Motor neuron (in vitro differentiated cells): ENCODE measurements at regions not wholly inside any gene's neighbourhood (a gene's known extent, or its start where the extent isn't known, plus 50 kb on each side); places are given as distances from the start of the nearest gene placed in this dataset.
A peak's percentile ranks its signal among the peaks of the same experiment; 100 is the strongest.

Source experiments
- ATAC-seq, 8 experiments: fragments of 200-7000 bp; cut with Tn5 transposase; replicated peaks in 6 of 8; 2 replicates each; pipeline ENCODE4 v1.8.0; 2021; ENCODE audit warnings: mild to moderate bottlenecking in 8 of 8, moderate library complexity in 8 of 8
- H3K27ac ChIP-seq, 2 donors: fragments of 250-450 bp; sonication (Bioruptor Pico); 2 replicates each; pipeline ENCODE4 v1.9.0; 2021; ENCODE audit warnings: antibody characterized with exemption in 2 of 2, mild to moderate bottlenecking in 2 of 2, moderate library complexity in 1 of 2
- H3K4me1 ChIP-seq, 2 donors: fragments of 250-450 bp; sonication (Bioruptor Pico); replicated peaks in 1 of 2; 2 replicates each; pipeline ENCODE4 v1.6.1; 2021; ENCODE audit warnings: antibody characterized with exemption in 2 of 2, mild to moderate bottlenecking in 2 of 2, moderate library complexity in 1 of 2
- H3K4me3 ChIP-seq, 5 donors: fragments of 250-450 bp; sonication (Bioruptor Pico); 2 replicates each; pipeline ENCODE4 v1.9.0; 2021; ENCODE audit warnings: antibody characterized with exemption in 5 of 5, mild to moderate bottlenecking in 5 of 5, moderate library complexity in 4 of 5
- WGBS, 10 experiments: fragments of 450-650 bp; shearing (Covaris generic); methylation state at CpG; one replicate each; pipeline ENCODE4 v1.0.0; 2022; 5-methylcytosine and 5-hydroxymethylcytosine counted together
- in situ Hi-C, 9 experiments: fragments of 400-800 bp; cut with MboI; loops; one replicate each; pipeline ENCODE4 v1.15.0; 2021; ENCODE audit warnings: low sequenced_read_pairs in 9 of 9, low pct_unique_long_range_greater_than_20kb in 2 of 9; ENCODE audit not compliant: unreplicated experiment in 9 of 9

- WGBS, 10 experiments: 10 to 89% (median 60%) methylated on average over 1 to 4 of the region's 4 CpGs; no CpG with 5 or more reads in 4 of the 10 experiments
- peak in 1 of 8 experiments; percentile 89 for ATAC-seq
- H3K27ac ChIP-seq: no peak overlapping the region
- in situ Hi-C loops: no loop called here
- no peak overlapping the region for H3K4me3 ChIP-seq
- H3K4me1 ChIP-seq: no peaks in the 10 kb centered on the region
These were observed 312.1 kb downstream of the ARRDC4 start for GRCh38 chr15:98272625-98273024.

- Histone ChIP-seq H3K27ac (no peak overlapping the region), H3K4me1 (no peaks in the 10 kb centered on the region), H3K4me3 (no peak overlapping the region)
- in situ Hi-C loops: loop anchor here in 1 of 9 experiments (25.0 kb wide), 1 partner anchor 364 kb away; no protein-coding TSS in a partner anchor
- no peak for ATAC-seq
- WGBS, 10 experiments: 10 to 89% (median 60%) methylated on average over 1 to 2 of the region's 3 CpGs; no CpG with 5 or more reads in 2 of the 10 experiments
These were observed 315.5 kb downstream of the ARRDC4 start for GRCh38 chr15:98276018-98276417.

- Histone ChIP-seq H3K27ac (no peak overlapping the region), H3K4me3 (no peak overlapping the region), H3K4me1 (no peaks in the 10 kb centered on the region)
- no peak for ATAC-seq
- whole genome bisulfite sequencing, 10 experiments: 2 to 83% (median 38%) methylated on average over 1 to 6 of the region's 6 CpGs; no CpG with 5 or more reads in 2 of the 10 experiments
- in situ Hi-C loops: loop anchor here in 1 of 9 experiments (25.0 kb wide), 1 partner anchor 365 kb away; no protein-coding TSS in a partner anchor
These were observed 317.1 kb downstream of the ARRDC4 start for GRCh38 chr15:98277602-98278001.

GRCh38 chr15:98280284-98280975 lies 319.9 kb downstream of the ARRDC4 start:
- WGBS, 10 experiments: 20 to 84% (median 79%) methylated on average over 1 to 15 of the region's 15 CpGs
- H3K4me3 ChIP-seq: no peak overlapping the region
- H3K27ac ChIP-seq: no peak overlapping the region
- no peaks in the 10 kb centered on the region for H3K4me1 ChIP-seq
- in situ Hi-C loops: loop anchor here in 1 of 9 experiments (25.0 kb wide), 1 partner anchor 368 kb away; no protein-coding TSS in a partner anchor
- no peak for ATAC-seq

GRCh38 chr15:98281130-98281529 lies 320.6 kb downstream of the ARRDC4 start:
- in situ Hi-C loops: loop anchor here in 1 of 9 experiments (25.0 kb wide), 1 partner anchor 369 kb away; no protein-coding TSS in a partner anchor
- Histone ChIP-seq H3K4me3 (no peak overlapping the region), H3K4me1 (no peaks in the 10 kb centered on the region), H3K27ac (no peak overlapping the region)
- no peak for ATAC-seq
- 0 to 63% (median 47%) methylated on average over 1 to 3 of the region's 3 CpGs; no CpG with 5 or more reads in 4 of the 10 experiments for WGBS, 10 experiments

- H3K4me1 ChIP-seq: no peaks in the 10 kb centered on the region
- H3K27ac ChIP-seq: no peak overlapping the region
- no peak overlapping the region for H3K4me3 ChIP-seq
- 0 to 71% (median 53%) methylated on average over 3 to 5 of the region's 5 CpGs; no CpG with 5 or more reads in 2 of the 10 experiments for WGBS, 10 experiments
- no peak for ATAC-seq
- in situ Hi-C loops: loop anchor here in 1 of 9 experiments (25.0 kb wide), 1 partner anchor 370 kb away; no protein-coding TSS in a partner anchor
These were observed 322.3 kb downstream of the ARRDC4 start for GRCh38 chr15:98282656-98283332.

- in situ Hi-C loops: loop anchor here in 1 of 9 experiments (25.0 kb wide), 1 partner anchor 374 kb away; no protein-coding TSS in a partner anchor
These were observed 325.7 kb downstream of the ARRDC4 start for GRCh38 chr15:98286200-98286599.

GRCh38 chr15:98286831-98287230 lies 326.3 kb downstream of the ARRDC4 start:
- H3K27ac ChIP-seq: no peak overlapping the region
- no peak overlapping the region for H3K4me3 ChIP-seq
- H3K4me1 ChIP-seq: no peaks in the 10 kb centered on the region
- WGBS, 10 experiments: 13 to 100% (median 58%) methylated on average over 1 to 3 of the region's 3 CpGs
- in situ Hi-C loops: loop anchor here in 1 of 9 experiments (25.0 kb wide), 1 partner anchor 375 kb away; no protein-coding TSS in a partner anchor
- ATAC-seq: no peak

More at GRCh38 chr15:98286200-98286599, 325.7 kb downstream of the ARRDC4 start:
- ATAC-seq: no peak
- 29 to 95% (median 64%) methylated on average over 2 to 4 of the region's 5 CpGs; no CpG with 5 or more reads in 2 of the 10 experiments for WGBS, 10 experiments
- H3K4me1 ChIP-seq: no peaks in the 10 kb centered on the region
- no peak overlapping the region for H3K27ac ChIP-seq
- H3K4me3 ChIP-seq: no peak overlapping the region

- Histone ChIP-seq H3K27ac (no peak overlapping the region), H3K4me1 (peaks cover 0 to 4% of the 10 kb centered on the region in 2 donors), H3K4me3 (no peak overlapping the region)
- in situ Hi-C loops: loop anchor here in 1 of 9 experiments (25.0 kb wide), 1 partner anchor 376 kb away; no protein-coding TSS in a partner anchor
- 0 to 100% (median 40%) methylated on average over 1 to 4 of the region's 11 CpGs; no CpG with 5 or more reads in 3 of the 10 experiments for WGBS, 10 experiments
- no peak for ATAC-seq
These were observed 327.6 kb downstream of the ARRDC4 start for GRCh38 chr15:98288091-98288590.

GRCh38 chr15:98289747-98290146 lies 329.2 kb downstream of the ARRDC4 start:
- no peak overlapping the region for H3K4me3 ChIP-seq
- 0 to 86% (median 36%) methylated on average over 1 to 3 of the region's 3 CpGs for WGBS, 10 experiments
- no peak overlapping the region for H3K27ac ChIP-seq
- in situ Hi-C loops: loop anchor here in 1 of 9 experiments (25.0 kb wide), 1 partner anchor 377 kb away; no protein-coding TSS in a partner anchor
- peaks cover 3 to 6% of the 10 kb centered on the region in 2 donors for H3K4me1 ChIP-seq
- no peak for ATAC-seq

- 0 to 33% (median 12%) methylated on average over 3 to 13 of the region's 46 CpGs; no CpG with 5 or more reads in 1 of the 10 experiments for WGBS, 10 experiments
- peak overlapping the region; percentile 4 to 28 (median 14) for H3K4me3 ChIP-seq
These were observed 332.1 kb downstream of the ARRDC4 start for GRCh38 chr15:98292442-98293240.

GRCh38 chr15:98294126-98294525 lies 333.6 kb downstream of the ARRDC4 start:
- WGBS, 10 experiments: 38 to 90% (median 80%) methylated on average over 1 to 6 of the region's 7 CpGs; no CpG with 5 or more reads in 3 of the 10 experiments
- Histone ChIP-seq H3K4me3 (no peak overlapping the region), H3K4me1 (peaks cover 6% of the 10 kb centered on the region in 2 donors), H3K27ac (no peak overlapping the region)
- in situ Hi-C loops: loop anchor here in 1 of 9 experiments (25.0 kb wide), 1 partner anchor 382 kb away; no protein-coding TSS in a partner anchor
- ATAC-seq: no peak

More at GRCh38 chr15:98292442-98293240, 332.1 kb downstream of the ARRDC4 start:
- no peak overlapping the region for H3K27ac ChIP-seq
- peaks cover 6% of the 10 kb centered on the region in 2 donors for H3K4me1 ChIP-seq
- peak; percentile 43 to 97 (median 66) for ATAC-seq
- in situ Hi-C loops: loop anchor here in 1 of 9 experiments (25.0 kb wide), 1 partner anchor 380 kb away; no protein-coding TSS in a partner anchor
